ENCODE measurements at regions not wholly inside any gene's neighbourhood (a gene's known extent, or its start where the extent isn't known, plus 50 kb on each side); places are given as distances from the start of the nearest gene placed in this dataset.

DNA sequence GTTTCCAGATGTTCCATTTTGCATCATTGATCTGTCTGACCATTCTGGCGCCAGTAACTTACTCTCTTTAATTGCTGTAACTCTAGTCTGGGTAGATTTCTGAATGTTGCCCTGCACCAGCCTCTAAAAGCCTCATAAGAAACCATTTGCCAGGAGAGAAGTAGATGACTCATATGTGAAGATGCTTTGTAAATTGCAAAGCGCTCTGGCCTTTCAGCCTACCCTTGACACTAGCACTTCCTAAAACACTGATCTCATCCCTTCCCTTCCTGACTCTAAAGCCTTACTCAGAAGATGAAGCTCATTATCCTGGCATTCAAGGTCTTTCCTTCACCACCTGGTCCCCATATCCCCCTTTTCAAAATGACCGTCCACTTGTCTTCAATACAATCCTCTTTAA lies 193.2 kb upstream of the MEX3C start:
- Histone ChIP-seq H3K4me2 (ENCODE audit: low read depth, low read length) (no peak overlapping the region), H3K4me3 (replicated peaks in 1 of 3; ENCODE audit: insufficient read depth in 1 of 3, low read depth in 2 of 3, low read length in 3 of 3) (no peak overlapping the region), H3K27ac (ENCODE audit: extremely low read length, insufficient read depth, low read length) (no peak overlapping the region), H3K9ac (ENCODE audit: insufficient read depth, low read depth, low read length) (no peak overlapping the region), H3K27me3 (ENCODE audit: control insufficient read depth in 1 of 2, insufficient read depth in 2 of 2, low read length in 2 of 2) (no peaks in the 10 kb centered on the region), H3K79me2 (ENCODE audit: insufficient read depth, low read length) (no peaks in the 10 kb centered on the region), H3K36me3 (replicated peaks in 1 of 2; ENCODE audit: control insufficient read depth in 1 of 2, insufficient read depth in 2 of 2, low read length in 2 of 2) (no peaks in the 10 kb centered on the region), H3K9me3 (ENCODE audit: low read length) (no peaks in the 10 kb centered on the region), H4K20me1 (ENCODE audit: insufficient read depth, low read length) (no peaks in the 10 kb centered on the region), H3K4me1 (ENCODE audit: insufficient read depth, low read length) (no peaks in the 10 kb centered on the region), H2AFZ (ENCODE audit: low read length) (no peak overlapping the region)
- FAIRE-seq (no peak), ATAC-seq (no peak), DNase-seq (ENCODE audit: low spot score) (no peak)
- BruUV-seq (replicated peaks): no TSS peak
- in situ Hi-C loops (cut with HindIII; ENCODE audit: extremely low pct_ligation_motif_present, low pct_unique_long_range_greater_than_20kb): no loop called here
- intact Hi-C loops (cut with micrococcal nuclease; ENCODE audit: unreplicated experiment): no loop called here
- ChIA-PET CTCF (ENCODE audit: low intra/inter-chr PET ratio, low total read pairs) (no interaction called here), POLR2A (no interaction called here)
- WGBS (ENCODE audit: low lambda C conversion rate): 46% methylated on average over 3 of the region's 3 CpGs
- no peak for TF ChIP-seq CENPBD1 (CRISPR knock-in tag; IDR thresholded peaks at IDR 0.05; ENCODE audit: borderline replicate concordance, low read depth)
- no peak for TF ChIP-seq ZNF10 (CRISPR knock-in tag; IDR thresholded peaks at IDR 0.05; ENCODE audit: borderline replicate concordance, low read depth)
- TF ChIP-seq ZSCAN21 (CRISPR knock-in tag; IDR thresholded peaks at IDR 0.05; ENCODE audit: borderline replicate concordance): no peak
- TF ChIP-seq, protein P1, sequence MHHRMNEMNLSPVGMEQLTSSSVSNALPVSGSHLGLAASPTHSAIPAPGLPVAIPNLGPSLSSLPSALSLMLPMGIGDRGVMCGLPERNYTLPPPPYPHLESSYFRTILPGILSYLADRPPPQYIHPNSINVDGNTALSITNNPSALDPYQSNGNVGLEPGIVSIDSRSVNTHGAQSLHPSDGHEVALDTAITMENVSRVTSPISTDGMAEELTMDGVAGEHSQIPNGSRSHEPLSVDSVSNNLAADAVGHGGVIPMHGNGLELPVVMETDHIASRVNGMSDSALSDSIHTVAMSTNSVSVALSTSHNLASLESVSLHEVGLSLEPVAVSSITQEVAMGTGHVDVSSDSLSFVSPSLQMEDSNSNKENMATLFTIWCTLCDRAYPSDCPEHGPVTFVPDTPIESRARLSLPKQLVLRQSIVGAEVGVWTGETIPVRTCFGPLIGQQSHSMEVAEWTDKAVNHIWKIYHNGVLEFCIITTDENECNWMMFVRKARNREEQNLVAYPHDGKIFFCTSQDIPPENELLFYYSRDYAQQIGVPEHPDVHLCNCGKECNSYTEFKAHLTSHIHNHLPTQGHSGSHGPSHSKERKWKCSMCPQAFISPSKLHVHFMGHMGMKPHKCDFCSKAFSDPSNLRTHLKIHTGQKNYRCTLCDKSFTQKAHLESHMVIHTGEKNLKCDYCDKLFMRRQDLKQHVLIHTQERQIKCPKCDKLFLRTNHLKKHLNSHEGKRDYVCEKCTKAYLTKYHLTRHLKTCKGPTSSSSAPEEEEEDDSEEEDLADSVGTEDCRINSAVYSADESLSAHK (CRISPR knock-in tag; IDR thresholded peaks at IDR 0.05; ENCODE audit: borderline replicate concordance): no peak
- no peak for TF ChIP-seq CCDC6 (CRISPR knock-in tag; IDR thresholded peaks at IDR 0.05)
- no peak for TF ChIP-seq ZNF510 (CRISPR knock-in tag; IDR thresholded peaks at IDR 0.05; ENCODE audit: low read depth)
- TF ChIP-seq ZMYM2 (CRISPR knock-in tag; IDR thresholded peaks at IDR 0.05): no peak
- no peak for TF ChIP-seq ZNF549 (CRISPR knock-in tag; IDR thresholded peaks at IDR 0.05)
- no peak for TF ChIP-seq USF2 (IDR thresholded peaks at IDR 0.05; ENCODE audit: low read depth, low read length)
- no peak for TF ChIP-seq USF2 (CRISPR knock-in tag; IDR thresholded peaks at IDR 0.05; ENCODE audit: borderline replicate concordance)
- no peak for TF ChIP-seq NFKB2 (CRISPR knock-in tag; IDR thresholded peaks at IDR 0.05; ENCODE audit: borderline replicate concordance)
- TF ChIP-seq, protein P2, sequence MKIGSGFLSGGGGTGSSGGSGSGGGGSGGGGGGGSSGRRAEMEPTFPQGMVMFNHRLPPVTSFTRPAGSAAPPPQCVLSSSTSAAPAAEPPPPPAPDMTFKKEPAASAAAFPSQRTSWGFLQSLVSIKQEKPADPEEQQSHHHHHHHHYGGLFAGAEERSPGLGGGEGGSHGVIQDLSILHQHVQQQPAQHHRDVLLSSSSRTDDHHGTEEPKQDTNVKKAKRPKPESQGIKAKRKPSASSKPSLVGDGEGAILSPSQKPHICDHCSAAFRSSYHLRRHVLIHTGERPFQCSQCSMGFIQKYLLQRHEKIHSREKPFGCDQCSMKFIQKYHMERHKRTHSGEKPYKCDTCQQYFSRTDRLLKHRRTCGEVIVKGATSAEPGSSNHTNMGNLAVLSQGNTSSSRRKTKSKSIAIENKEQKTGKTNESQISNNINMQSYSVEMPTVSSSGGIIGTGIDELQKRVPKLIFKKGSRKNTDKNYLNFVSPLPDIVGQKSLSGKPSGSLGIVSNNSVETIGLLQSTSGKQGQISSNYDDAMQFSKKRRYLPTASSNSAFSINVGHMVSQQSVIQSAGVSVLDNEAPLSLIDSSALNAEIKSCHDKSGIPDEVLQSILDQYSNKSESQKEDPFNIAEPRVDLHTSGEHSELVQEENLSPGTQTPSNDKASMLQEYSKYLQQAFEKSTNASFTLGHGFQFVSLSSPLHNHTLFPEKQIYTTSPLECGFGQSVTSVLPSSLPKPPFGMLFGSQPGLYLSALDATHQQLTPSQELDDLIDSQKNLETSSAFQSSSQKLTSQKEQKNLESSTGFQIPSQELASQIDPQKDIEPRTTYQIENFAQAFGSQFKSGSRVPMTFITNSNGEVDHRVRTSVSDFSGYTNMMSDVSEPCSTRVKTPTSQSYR (CRISPR knock-in tag; IDR thresholded peaks at IDR 0.05; ENCODE audit: borderline replicate concordance): no peak
- TF ChIP-seq THAP7 (CRISPR knock-in tag; IDR thresholded peaks at IDR 0.05): no peak
- TF ChIP-seq, protein P3, sequence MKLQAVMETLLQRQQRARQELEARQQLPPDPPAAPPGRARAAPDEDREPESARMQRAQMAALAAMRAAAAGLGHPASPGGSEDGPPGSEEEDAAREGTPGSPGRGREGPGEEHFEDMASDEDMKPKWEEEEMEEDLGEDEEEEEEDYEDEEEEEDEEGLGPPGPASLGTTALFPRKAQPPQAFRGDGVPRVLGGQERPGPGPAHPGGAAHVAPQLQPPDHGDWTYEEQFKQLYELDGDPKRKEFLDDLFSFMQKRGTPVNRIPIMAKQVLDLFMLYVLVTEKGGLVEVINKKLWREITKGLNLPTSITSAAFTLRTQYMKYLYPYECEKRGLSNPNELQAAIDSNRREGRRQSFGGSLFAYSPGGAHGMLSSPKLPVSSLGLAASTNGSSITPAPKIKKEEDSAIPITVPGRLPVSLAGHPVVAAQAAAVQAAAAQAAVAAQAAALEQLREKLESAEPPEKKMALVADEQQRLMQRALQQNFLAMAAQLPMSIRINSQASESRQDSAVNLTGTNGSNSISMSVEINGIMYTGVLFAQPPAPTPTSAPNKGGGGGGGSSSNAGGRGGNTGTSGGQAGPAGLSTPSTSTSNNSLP (IDR thresholded peaks at IDR 0.05; ENCODE audit: low read depth, low read length): no peak
- TF ChIP-seq ZNF761 (CRISPR knock-in tag; conservative IDR thresholded peaks at IDR 0.05): no peak

Data from HepG2 (cell line).